Fibroblast of mammary gland (primary cell): ENCODE measurements at regions not wholly inside any gene's neighbourhood (a gene's known extent, or its start where the extent isn't known, plus 50 kb on each side); places are given as distances from the start of the nearest gene placed in this dataset.
"Not testable (repeated sequence)": the region's sequence is repeated elsewhere in the genome, so short reads cannot be mapped to it uniquely, and the experiment has no call there.

ENCODE experiments used
- DNase-seq: peaks from one replicate; pipeline ENCODE4 v3.0.0-alpha.2; 2010; ENCODE audit warnings: low read depth
- H3K4me3 ChIP-seq: 2 replicates; pipeline ENCODE4 v1.5.1; 2011; ENCODE audit warnings: low read depth, mild to moderate bottlenecking, low read length, moderate library complexity; ENCODE audit not compliant: control insufficient read depth
- CTCF ChIP-seq: conservative IDR thresholded peaks from 2 replicates; pipeline ENCODE4 v1.5.1; 2011; ENCODE audit warnings: low read depth, low read length, inconsistent platforms; ENCODE audit not compliant: control insufficient read depth, insufficient read depth

GRCh38 chr12:83933615-83934014 is 979.0 kb downstream of the SLC6A15 start:
- no peak for TF ChIP-seq CTCF
- H3K4me3 ChIP-seq: no peak overlapping the region
- no peak for DNase-seq

GRCh38 chr12:83932011-83932410 is 980.6 kb downstream of the SLC6A15 start:
- DNase-seq: no peak
- H3K4me3 ChIP-seq: no peak overlapping the region
- no peak for TF ChIP-seq CTCF

- no peak overlapping the region for H3K4me3 ChIP-seq
- no peak for DNase-seq
- no peak for TF ChIP-seq CTCF
These were observed 981.1 kb downstream of the SLC6A15 start for GRCh38 chr12:83931451-83931850.

GRCh38 chr12:83929792-83930191 is 982.8 kb downstream of the SLC6A15 start:
- DNase-seq, H3K4me3 ChIP-seq: not testable (repeated sequence)

- no peak for DNase-seq
- TF ChIP-seq CTCF: no peak
- H3K4me3 ChIP-seq: no peak overlapping the region
These were observed 991.6 kb downstream of the SLC6A15 start for GRCh38 chr12:83920821-83921547.

- DNase-seq: no peak
- no peak overlapping the region for H3K4me3 ChIP-seq
- TF ChIP-seq CTCF: no peak
These were observed 993.5 kb downstream of the SLC6A15 start for GRCh38 chr12:83919081-83919480.

- H3K4me3 ChIP-seq: no peak overlapping the region
- no peak for TF ChIP-seq CTCF
- no peak for DNase-seq
These were observed 1008.4 kb downstream of the SLC6A15 start for GRCh38 chr12:83904175-83904574.
